Heart left ventricle (tissue), 16 donors: ENCODE measurements at regions not wholly inside any gene's neighbourhood (a gene's known extent, or its start where the extent isn't known, plus 50 kb on each side); places are given as distances from the start of the nearest gene placed in this dataset.
A peak's percentile ranks its signal among the peaks of the same experiment; 100 is the strongest.

ENCODE experiments used
- ATAC-seq, 4 donors: fragments of 200-7000 bp; cut with Tn5 transposase; one replicate each; pipeline ENCODE4 v1.9.1; 2020 to 2022; ENCODE audit warnings: moderate library complexity in 4 of 4, mild to moderate bottlenecking in 3 of 4, moderate number of reproducible peaks in 1 of 4
- DNase-seq, 5 donors: peaks; one replicate each; pipeline ENCODE4 v3.0.0-alpha.2; 2020
- H3K27ac ChIP-seq, 12 donors: fragments of 200-600 bp; sonication (generic) in 4 of 12; one replicate each; pipeline versions ENCODE4 v1.5.0 to v1.8.0; 2016 to 2022; ENCODE audit warnings: mild to moderate bottlenecking in 2 of 12
- H3K27me3 ChIP-seq, 9 donors: fragments of 200-600 bp; sonication (generic) in 2 of 9; one replicate each; pipeline versions ENCODE4 v1.5.1 to v1.8.0; 2016 to 2022; ENCODE audit warnings: mild to moderate bottlenecking in 3 of 9
- H3K36me3 ChIP-seq, 9 donors: fragments of 200-600 bp; sonication (generic) in 2 of 9; one replicate each; pipeline versions ENCODE4 v1.5.0 to v1.8.0; 2018 to 2022; ENCODE audit warnings: mild to moderate bottlenecking in 2 of 9
- H3K4me1 ChIP-seq, 12 donors: fragments of 200-600 bp; sonication (generic) in 4 of 12; one replicate each; pipeline versions ENCODE4 v1.5.0 to v1.8.0; 2016 to 2022; ENCODE audit warnings: mild to moderate bottlenecking in 3 of 12
- H3K4me3 ChIP-seq, 12 donors: fragments of 200-600 bp; sonication (generic) in 4 of 12; one replicate each; pipeline versions ENCODE4 v1.5.0 to v1.8.0; 2017 to 2022; ENCODE audit warnings: mild to moderate bottlenecking in 9 of 12, moderate library complexity in 4 of 12
- H3K9me3 ChIP-seq, 12 donors: fragments of 200-600 bp; sonication (generic) in 4 of 12; one replicate each; pipeline versions ENCODE4 v1.5.0 to v1.8.0; 2016 to 2022; ENCODE audit warnings: mild to moderate bottlenecking in 1 of 12
- POLR2A ChIP-seq, 2 donors: fragments of 450-650 bp; IDR thresholded peaks; one replicate each; pipeline ENCODE4 v1.6.1; 2017; ENCODE audit warnings: antibody characterized with exemption in 2 of 2, mild to moderate bottlenecking in 2 of 2, moderate library complexity in 2 of 2
- WGBS, 4 donors: extraction: QIAGEN DNeasy Blood & Tissue Kit in 2 of 4; methylation state at CpG; one replicate each; pipeline versions ENCODE4 v1.1.5 to v1.1.7; 2013 to 2018; 5-methylcytosine and 5-hydroxymethylcytosine counted together
- intact Hi-C, 10 donors: fragments of 100-400 bp; cut with DNase I; formaldehyde crosslinking; loops; one replicate each; pipeline versions ENCODE4 v1.11.1 to v1.14.2; 2022
- TF ChIP-seq, protein P1 (sequence below), 12 donors: fragments of 200-600 bp; sonication (generic) in 4 of 12; IDR thresholded peaks; one replicate each; pipeline versions ENCODE4 v1.5.0 to v1.8.0; 2018 to 2022; ENCODE audit warnings: antibody characterized with exemption in 12 of 12, mild to moderate bottlenecking in 5 of 12
- donor health status: ischemic (EF 13 %, LVEDD 7.1; RV severe dilation, severe dysfunction).
- donor health status: healthy with polysubstance abuse.
- donor health status: DM: no; HTN: yes; CAD: no.
- donor health status: DM: no; HTN: no; CAD: no.
- donor health status: ischemic (EF 25% LVEDD 6.9; RV normal size, moderate dysfunction).
- donor health status: ischemic (EF 25% LVEDD 5.7; RV mildly dilated, moderate dysfunction).
- donor health status: healthy.
- donor health status: DM: yes; HTN: yes; CAD: no.
- donor health status: ischemic (EF 35%, LVEDD 5.7; RV mildly dilated, moderate dysfunction).
- donor health status: nonischemic (EF 11% LVEDD 7.7; RV severe dilation, severe dysfunction).
- donor health status: DM: yes; HTN: yes; CAD: no.
- donor health status: PGD.
- donor health status: ischemic (EF 29% LVEDD 5.4; RV normal size, mild dysfunction).
- donor health status: nonischemic (EF 23%, LVEDD 6.1; RV moderate dilation, normal function).

DNA sequence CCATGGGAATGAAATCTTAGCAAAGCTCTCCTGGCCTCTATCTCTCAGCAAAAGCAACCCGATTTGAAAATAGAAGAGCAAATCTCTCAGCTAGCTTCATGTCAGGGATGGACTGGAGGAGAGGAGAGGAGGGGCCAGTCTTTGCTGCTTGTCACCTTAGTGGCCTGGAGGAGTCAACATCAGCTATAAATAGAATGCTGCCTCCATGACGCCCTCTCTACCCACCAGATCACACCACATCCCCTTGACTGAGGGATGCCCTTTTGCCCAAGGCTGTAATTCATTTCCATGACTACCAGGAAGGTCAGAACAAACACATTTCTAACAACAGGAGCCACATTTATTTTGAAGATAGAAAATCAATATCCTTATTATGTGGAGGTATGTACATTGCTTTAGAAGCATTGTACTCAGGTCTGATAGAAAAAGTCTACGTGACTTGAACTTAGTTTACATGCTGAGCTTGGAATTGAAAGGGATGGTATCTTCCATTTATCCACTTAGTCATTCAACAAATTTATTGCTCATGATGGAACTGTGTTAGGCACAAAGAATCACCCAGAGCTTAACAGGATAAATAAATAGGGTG lies 92.4 kb upstream of the LIFR start:
- Histone ChIP-seq H3K4me3 (no peak overlapping the region), H3K27me3 (no peaks in the 10 kb centered on the region), H3K4me1 (peaks cover 0 to 11% (median 0%) of the 10 kb centered on the region in 12 donors), H3K27ac (no peak overlapping the region), H3K9me3 (no peaks in the 10 kb centered on the region), H3K36me3 (no peaks in the 10 kb centered on the region)
- WGBS, 4 donors, result 58 to 83% (median 82%) methylated on average over 3 of the region's 3 CpGs
- intact Hi-C loops, result no loop called here
- ATAC-seq (no peak), DNase-seq (no peak)
- no peak for TF ChIP-seq POLR2A (IDR thresholded peaks at IDR 0.05)

DNA sequence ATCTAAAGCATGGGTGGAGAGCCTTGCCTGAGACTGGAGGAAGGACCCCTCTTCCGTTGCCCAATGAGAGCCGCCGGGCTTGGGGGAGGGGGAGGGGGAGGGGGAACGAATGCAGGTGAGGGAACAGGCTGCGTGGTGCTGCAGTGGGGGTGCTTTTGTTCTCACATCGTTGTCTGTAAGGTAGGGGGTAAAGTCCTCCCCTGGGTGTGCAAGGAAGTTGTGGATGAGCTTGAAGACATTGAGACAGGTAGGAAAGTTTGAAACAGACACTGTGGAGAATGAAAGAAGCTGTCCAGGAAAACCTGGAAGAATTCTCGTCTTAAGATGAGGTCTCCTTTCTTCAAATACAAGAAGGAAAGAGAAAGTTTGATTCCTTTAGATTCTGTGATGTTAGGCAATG lies 94.1 kb upstream of the LIFR start:
- H3K4me3 ChIP-seq, result peak overlapping the region in 8 of 12 donors; percentile 4 to 30 (median 16)
- ATAC-seq (no peak), DNase-seq (no peak)
- intact Hi-C loops, result loop anchor here in 2 of 10 donors (5.0 kb wide), 2 partner anchors 48 to 53 kb away; no protein-coding TSS in a partner anchor
- no peaks in the 10 kb centered on the region for H3K36me3 ChIP-seq
- WGBS, 4 donors, result 37 to 44% (median 38%) methylated on average over 7 of the region's 7 CpGs
- no peaks in the 10 kb centered on the region for H3K9me3 ChIP-seq
- H3K27me3 ChIP-seq, result no peaks in the 10 kb centered on the region
- H3K27ac ChIP-seq, result peak overlapping the region in 2 of 12 donors; percentile 15 to 20
- TF ChIP-seq, protein P1, sequence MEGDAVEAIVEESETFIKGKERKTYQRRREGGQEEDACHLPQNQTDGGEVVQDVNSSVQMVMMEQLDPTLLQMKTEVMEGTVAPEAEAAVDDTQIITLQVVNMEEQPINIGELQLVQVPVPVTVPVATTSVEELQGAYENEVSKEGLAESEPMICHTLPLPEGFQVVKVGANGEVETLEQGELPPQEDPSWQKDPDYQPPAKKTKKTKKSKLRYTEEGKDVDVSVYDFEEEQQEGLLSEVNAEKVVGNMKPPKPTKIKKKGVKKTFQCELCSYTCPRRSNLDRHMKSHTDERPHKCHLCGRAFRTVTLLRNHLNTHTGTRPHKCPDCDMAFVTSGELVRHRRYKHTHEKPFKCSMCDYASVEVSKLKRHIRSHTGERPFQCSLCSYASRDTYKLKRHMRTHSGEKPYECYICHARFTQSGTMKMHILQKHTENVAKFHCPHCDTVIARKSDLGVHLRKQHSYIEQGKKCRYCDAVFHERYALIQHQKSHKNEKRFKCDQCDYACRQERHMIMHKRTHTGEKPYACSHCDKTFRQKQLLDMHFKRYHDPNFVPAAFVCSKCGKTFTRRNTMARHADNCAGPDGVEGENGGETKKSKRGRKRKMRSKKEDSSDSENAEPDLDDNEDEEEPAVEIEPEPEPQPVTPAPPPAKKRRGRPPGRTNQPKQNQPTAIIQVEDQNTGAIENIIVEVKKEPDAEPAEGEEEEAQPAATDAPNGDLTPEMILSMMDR (IDR thresholded peaks at IDR 0.05), result no peak
- TF ChIP-seq POLR2A (IDR thresholded peaks at IDR 0.05), result no peak
- H3K4me1 ChIP-seq, result peaks cover 0 to 11% (median 0%) of the 10 kb centered on the region in 12 donors

DNA sequence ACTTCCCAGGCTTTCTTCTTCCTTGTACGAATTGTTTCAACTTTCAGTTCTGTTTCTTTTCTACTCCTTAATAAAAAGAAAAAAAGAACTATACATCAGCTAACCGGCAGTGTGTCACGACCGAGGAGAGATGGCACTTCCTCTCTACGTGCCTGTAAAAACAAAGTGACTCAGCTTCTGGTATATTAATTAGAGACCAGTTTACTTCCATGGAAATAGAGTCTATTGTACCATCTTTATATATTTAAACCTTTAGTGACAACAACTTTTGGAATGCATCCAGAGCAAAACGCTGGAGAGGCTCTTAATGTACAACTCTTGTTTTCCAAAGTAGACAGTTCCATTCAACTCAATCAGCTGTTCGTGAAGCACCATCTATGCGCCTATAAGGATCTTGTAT lies 94.5 kb upstream of the LIFR start:
- H3K36me3 ChIP-seq, result no peaks in the 10 kb centered on the region
- ATAC-seq, result peak in 2 of 4 donors; percentile 53 to 55
- H3K27ac ChIP-seq, result peak overlapping the region in 2 of 12 donors; percentile 15 to 20
- TF ChIP-seq POLR2A (IDR thresholded peaks at IDR 0.05), result no peak
- TF ChIP-seq, protein P1 (IDR thresholded peaks at IDR 0.05), result no peak
- no peaks in the 10 kb centered on the region for H3K27me3 ChIP-seq
- H3K9me3 ChIP-seq, result no peaks in the 10 kb centered on the region
- WGBS, 4 donors, result 42 to 50% (median 46%) methylated on average over 8 of the region's 8 CpGs
- peak overlapping the region in 7 of 12 donors; percentile 4 to 30 (median 18) for H3K4me3 ChIP-seq
- DNase-seq, result no peak
- peaks cover 0 to 11% (median 0%) of the 10 kb centered on the region in 12 donors for H3K4me1 ChIP-seq
- intact Hi-C loops, result loop anchor here in 2 of 10 donors (5.0 kb wide), 2 partner anchors 49 to 54 kb away; no protein-coding TSS in a partner anchor

DNA sequence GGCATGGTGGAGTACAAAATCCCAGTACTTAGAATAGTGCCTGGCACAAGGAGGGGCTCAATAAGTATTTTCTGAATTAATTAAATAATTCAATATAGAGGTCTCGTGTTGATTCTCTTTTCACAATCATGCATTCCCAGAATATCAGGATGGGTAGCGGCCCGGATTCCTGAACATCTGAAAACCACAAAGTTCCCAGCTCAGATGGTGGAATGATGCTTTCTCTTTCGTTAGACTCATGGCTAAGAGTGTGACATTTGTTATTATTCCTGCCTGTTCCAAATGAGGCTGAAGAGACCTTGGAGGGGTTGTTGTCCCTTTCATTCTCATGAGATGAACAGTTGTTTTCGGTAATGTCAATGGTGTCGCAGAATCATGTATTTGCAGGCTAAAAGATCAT lies 95.4 kb upstream of the LIFR start:
- intact Hi-C loops, result loop anchor here in 2 of 10 donors (5.0 kb wide), 2 partner anchors 50 to 55 kb away; no protein-coding TSS in a partner anchor
- H3K4me3 ChIP-seq, result no peak overlapping the region
- no peaks in the 10 kb centered on the region for H3K27me3 ChIP-seq
- H3K36me3 ChIP-seq, result no peaks in the 10 kb centered on the region
- no peaks in the 10 kb centered on the region for H3K9me3 ChIP-seq
- DNase-seq (no peak), ATAC-seq (no peak)
- peaks cover 0 to 13% (median 3%) of the 10 kb centered on the region in 12 donors for H3K4me1 ChIP-seq
- 94 to 98% (median 97%) methylated on average over 6 of the region's 6 CpGs for WGBS, 4 donors
- no peak overlapping the region for H3K27ac ChIP-seq
- TF ChIP-seq POLR2A (IDR thresholded peaks at IDR 0.05), result no peak
- TF ChIP-seq, protein P1 (IDR thresholded peaks at IDR 0.05), result no peak
